H1 (cell line): ENCODE measurements at regions not wholly inside any gene's neighbourhood (a gene's known extent, or its start where the extent isn't known, plus 50 kb on each side); places are given as distances from the start of the nearest gene placed in this dataset.

Experiments
- CTCF ChIA-PET: fragments of 300-600 bp; sonication (Branson Sonifier 250); formaldehyde crosslinking; loops from one replicate; lab custom pipeline; 2021; ENCODE audit not compliant: partially characterized antibody; lab: Charles Lee
- POLR2A ChIA-PET: fragments of 300-600 bp; sonication (Branson Sonifier 250); formaldehyde crosslinking; loops from one replicate; lab custom pipeline; 2021; ENCODE audit warnings: inconsistent platforms; ENCODE audit not compliant: partially characterized antibody; lab: Charles Lee
- DNase-seq, 2 experiments: peaks; one replicate each; pipeline versions ENCODE4 v3.0.0 to v3.0.0-alpha.2; 2010 to 2022; ENCODE audit warnings: low spot score in 2 of 2, low read depth in 1 of 2, mixed read lengths in 1 of 2
- FAIRE-seq: peaks from 2 replicates; lab custom pipeline; 2011; peaks lifted over from hg19 to GRCh38; lab: Jason Lieb, UNC
- H2AFZ ChIP-seq: 2 replicates; pipeline ENCODE4 v1.8.1; 2012; ENCODE audit warnings: low read length, inconsistent platforms
- H2AK5ac ChIP-seq: 2 replicates; pipeline ENCODE4 v1.6.1; 2013; ENCODE audit warnings: low read depth, low read length
- H2BK120ac ChIP-seq: replicated peaks from 2 replicates; pipeline ENCODE3; 2013; ENCODE audit warnings: low read depth, low read length, inconsistent platforms
- H2BK12ac ChIP-seq: 2 replicates; pipeline ENCODE4 v1.6.1; 2013; ENCODE audit warnings: low read depth, low read length
- H2BK15ac ChIP-seq: 2 replicates; pipeline ENCODE4 v1.6.1; 2013; ENCODE audit warnings: low read length
- H2BK20ac ChIP-seq: 2 replicates; pipeline ENCODE4 v1.6.1; 2013; ENCODE audit warnings: low read length
- H2BK5ac ChIP-seq: 2 replicates; pipeline ENCODE4 v1.6.1; 2013; ENCODE audit warnings: low read depth, low read length
- H3K14ac ChIP-seq: 2 replicates; pipeline ENCODE4 v1.6.1; 2013; ENCODE audit warnings: inconsistent platforms; ENCODE audit not compliant: insufficient read length
- H3K18ac ChIP-seq: 2 replicates; pipeline ENCODE4 v1.6.1; 2013; ENCODE audit warnings: low read length; ENCODE audit errors: extremely low read depth
- H3K23ac ChIP-seq: 2 replicates; pipeline ENCODE4 v1.6.1; 2013; ENCODE audit warnings: inconsistent platforms; ENCODE audit not compliant: insufficient read length
- H3K23me2 ChIP-seq: 2 replicates; pipeline ENCODE4 v1.6.1; 2013; ENCODE audit warnings: low read depth, low read length
- H3K27ac ChIP-seq: 2 replicates; pipeline ENCODE4 v1.6.1; 2011; ENCODE audit warnings: low read depth, low read length, inconsistent platforms
- H3K27me3 ChIP-seq, 4 experiments: replicated peaks in 1 of 4; 1 replicate in 1 of 4; 2 replicates in 3 of 4; pipeline versions ENCODE4 v1.6.1 to v1.8.1; 2011 to 2013; ENCODE audit warnings: low read length in 3 of 4, mild to moderate bottlenecking in 3 of 4, inconsistent platforms in 2 of 4, mixed read lengths in 2 of 4, moderate library complexity in 1 of 4; ENCODE audit not compliant: control insufficient read depth in 3 of 4, insufficient read depth in 3 of 4; ENCODE audit errors: extremely low read depth in 1 of 4
- H3K36me3 ChIP-seq, 4 experiments: 2 replicates each; pipeline versions ENCODE4 v1.6.1 to v1.8.1; 2011 to 2013; ENCODE audit warnings: mild to moderate bottlenecking in 4 of 4, low read length in 3 of 4, moderate library complexity in 2 of 4, control low read depth in 1 of 4, inconsistent platforms in 1 of 4; ENCODE audit not compliant: insufficient read depth in 4 of 4, control insufficient read depth in 2 of 4
- H3K4ac ChIP-seq: replicated peaks from 2 replicates; pipeline ENCODE3; 2013; ENCODE audit warnings: low read length, low read depth, mixed read lengths, inconsistent platforms; ENCODE audit not compliant: insufficient read length
- H3K4me1 ChIP-seq, 4 experiments: replicated peaks in 1 of 4; 1 replicate in 1 of 4; 2 replicates in 3 of 4; pipeline versions ENCODE4 v1.6.1 to v1.8.1; 2011 to 2013; ENCODE audit warnings: low read length in 3 of 4, inconsistent platforms in 2 of 4, mixed read lengths in 1 of 4; ENCODE audit not compliant: insufficient read depth in 4 of 4, control insufficient read depth in 3 of 4
- H3K4me2 ChIP-seq, 2 experiments: 2 replicates each; pipeline versions ENCODE4 v1.6.1 to v1.8.1; 2011 to 2013; ENCODE audit warnings: low read depth in 2 of 2, low read length in 2 of 2, control low read depth in 1 of 2, inconsistent platforms in 1 of 2, mild to moderate bottlenecking in 1 of 2; ENCODE audit not compliant: insufficient read depth in 1 of 2
- H3K4me3 ChIP-seq, 4 experiments: fragments of 200-600, 300-600 bp in 1 of 4; sonication (generic), shearing (Covaris generic), sonication (Bioruptor Twin) in 1 of 4; 2 replicates each; pipeline versions ENCODE4 v1.5.1 to v1.8.1; 2011 to 2016; ENCODE audit warnings: low read length in 4 of 4, low read depth in 3 of 4, control low read depth in 2 of 4, inconsistent platforms in 2 of 4, mild to moderate bottlenecking in 2 of 4, mixed read lengths in 1 of 4, moderate library complexity in 1 of 4; ENCODE audit not compliant: insufficient read depth in 2 of 4; ENCODE audit errors: extremely low read depth in 1 of 4
- H3K56ac ChIP-seq: replicated peaks from 2 replicates; pipeline ENCODE3; 2013; ENCODE audit warnings: low read depth, mild to moderate bottlenecking, mixed read lengths, low read length, inconsistent platforms; ENCODE audit not compliant: insufficient read length
- H3K79me1 ChIP-seq: 2 replicates; pipeline ENCODE4 v1.6.1; 2013; ENCODE audit warnings: low read depth, low read length, control low read depth
- H3K79me2 ChIP-seq, 2 experiments: 2 replicates each; pipeline versions ENCODE4 v1.6.1 to v1.8.1; 2012 to 2013; ENCODE audit warnings: low read length in 2 of 2, mild to moderate bottlenecking in 2 of 2, inconsistent platforms in 1 of 2; ENCODE audit not compliant: insufficient read depth in 2 of 2, control insufficient read depth in 1 of 2
- H3K9ac ChIP-seq, 4 experiments: replicated peaks in 1 of 4; 1 replicate in 1 of 4; 2 replicates in 3 of 4; pipeline versions ENCODE4 v1.6.1 to v1.8.1; 2011 to 2013; ENCODE audit warnings: low read depth in 3 of 4, low read length in 3 of 4, control low read depth in 2 of 4, mild to moderate bottlenecking in 2 of 4, moderate library complexity in 2 of 4, inconsistent platforms in 1 of 4; ENCODE audit errors: extremely low read depth in 1 of 4
- H3K9me3 ChIP-seq, 2 experiments: 2 replicates each; pipeline versions ENCODE4 v1.6.1 to v1.8.1; 2012 to 2013; ENCODE audit warnings: mild to moderate bottlenecking in 2 of 2, moderate library complexity in 2 of 2, control low read depth in 1 of 2, inconsistent platforms in 1 of 2, low read depth in 1 of 2, low read length in 1 of 2, mixed read lengths in 1 of 2; ENCODE audit not compliant: insufficient read depth in 2 of 2
- H4K20me1 ChIP-seq, 2 experiments: replicated peaks in 1 of 2; 2 replicates each; pipeline versions ENCODE3 to v1.8.1; 2011 to 2013; ENCODE audit warnings: inconsistent platforms in 2 of 2, low read length in 2 of 2, mild to moderate bottlenecking in 1 of 2; ENCODE audit not compliant: insufficient read depth in 2 of 2, control insufficient read depth in 1 of 2
- H4K5ac ChIP-seq: 2 replicates; pipeline ENCODE4 v1.6.1; 2013; ENCODE audit warnings: low read length, low read depth, mixed read lengths, inconsistent platforms; ENCODE audit not compliant: insufficient read length
- H4K8ac ChIP-seq: 2 replicates; pipeline ENCODE4 v1.8.0; 2013; ENCODE audit warnings: mild to moderate bottlenecking, moderate library complexity, low read length, inconsistent platforms; ENCODE audit not compliant: insufficient read depth; ENCODE audit errors: extremely low read depth
- H4K91ac ChIP-seq: replicated peaks from 2 replicates; pipeline ENCODE3; 2013; ENCODE audit warnings: low read length, mixed read lengths, inconsistent platforms; ENCODE audit not compliant: insufficient read length
- RNF2 ChIP-seq: fragments of 200-900, 300-1000 bp; sonication (generic); IDR thresholded peaks from 2 replicates; pipeline ENCODE4 v1.7.1; 2016; ENCODE audit warnings: borderline replicate concordance, low read depth, mild to moderate bottlenecking, antibody characterized with exemption, low read length; ENCODE audit not compliant: poor library complexity, severe bottlenecking; ENCODE audit errors: missing control alignments
- SP1 ChIP-seq: IDR thresholded peaks from 2 replicates; pipeline ENCODE4 v1.6.1; 2011; ENCODE audit warnings: low read depth, low read length
- TAF1 ChIP-seq: IDR thresholded peaks from 2 replicates; pipeline ENCODE4 v1.6.1; 2011; ENCODE audit warnings: mild to moderate bottlenecking, low read depth, low read length
- TEAD4 ChIP-seq: IDR thresholded peaks from 2 replicates; pipeline ENCODE4 v1.6.1; 2012; ENCODE audit warnings: low read depth, low read length, inconsistent platforms, mixed read lengths
- WGBS, 2 experiments: shearing (Covaris generic) in 1 of 2; methylation state at CpG; one replicate each; pipeline versions ENCODE4 v1.1.6 to v1.1.7; 2013 to 2015; ENCODE audit warnings: low lambda C conversion rate in 2 of 2, mixed read lengths in 2 of 2, inconsistent platforms in 1 of 2, low coverage in 1 of 2, missing lambda C conversion rate in 1 of 2; ENCODE audit not compliant: insufficient replicate concordance in 2 of 2, insufficient coverage in 1 of 2, insufficient read length in 1 of 2; ENCODE audit errors: extremely low coverage in 1 of 2, missing lambda C conversion rate in 1 of 2; 5-methylcytosine and 5-hydroxymethylcytosine counted together
- TF ChIP-seq, protein P1 (sequence below), 3 experiments: IDR thresholded peaks; 1 replicate in 2 of 3; 2 replicates in 1 of 3; pipeline versions ENCODE4 v1.5.1 to v1.6.1; 2011; ENCODE audit warnings: low read length in 3 of 3, mild to moderate bottlenecking in 3 of 3, inconsistent platforms in 2 of 3, low read depth in 1 of 3, moderate library complexity in 1 of 3; ENCODE audit not compliant: insufficient read depth in 1 of 3; ENCODE audit errors: control extremely low read depth in 1 of 3

DNA sequence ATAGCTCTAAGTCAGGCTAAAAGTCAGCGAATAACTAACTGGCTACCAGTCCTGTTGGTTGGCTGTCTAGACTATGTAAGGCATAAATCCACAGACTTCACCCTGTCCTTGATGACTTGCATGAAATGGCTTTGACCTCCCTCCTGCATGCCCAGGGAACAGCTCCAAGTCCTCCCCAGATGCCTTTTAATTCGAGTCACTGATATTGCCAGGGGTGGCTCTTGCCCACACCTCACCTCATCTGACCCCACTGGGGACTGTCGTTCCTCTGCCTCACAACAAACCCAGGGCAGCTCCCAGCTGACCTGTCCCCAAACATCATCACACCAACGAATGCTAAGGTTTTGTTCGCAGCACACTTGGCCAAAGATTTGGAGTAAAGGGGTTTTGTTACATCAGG lies 396.0 kb upstream of the ID2 start:
- H3K14ac ChIP-seq, result no peak overlapping the region
- no peak for TF ChIP-seq SP1
- TF ChIP-seq, protein P1, sequence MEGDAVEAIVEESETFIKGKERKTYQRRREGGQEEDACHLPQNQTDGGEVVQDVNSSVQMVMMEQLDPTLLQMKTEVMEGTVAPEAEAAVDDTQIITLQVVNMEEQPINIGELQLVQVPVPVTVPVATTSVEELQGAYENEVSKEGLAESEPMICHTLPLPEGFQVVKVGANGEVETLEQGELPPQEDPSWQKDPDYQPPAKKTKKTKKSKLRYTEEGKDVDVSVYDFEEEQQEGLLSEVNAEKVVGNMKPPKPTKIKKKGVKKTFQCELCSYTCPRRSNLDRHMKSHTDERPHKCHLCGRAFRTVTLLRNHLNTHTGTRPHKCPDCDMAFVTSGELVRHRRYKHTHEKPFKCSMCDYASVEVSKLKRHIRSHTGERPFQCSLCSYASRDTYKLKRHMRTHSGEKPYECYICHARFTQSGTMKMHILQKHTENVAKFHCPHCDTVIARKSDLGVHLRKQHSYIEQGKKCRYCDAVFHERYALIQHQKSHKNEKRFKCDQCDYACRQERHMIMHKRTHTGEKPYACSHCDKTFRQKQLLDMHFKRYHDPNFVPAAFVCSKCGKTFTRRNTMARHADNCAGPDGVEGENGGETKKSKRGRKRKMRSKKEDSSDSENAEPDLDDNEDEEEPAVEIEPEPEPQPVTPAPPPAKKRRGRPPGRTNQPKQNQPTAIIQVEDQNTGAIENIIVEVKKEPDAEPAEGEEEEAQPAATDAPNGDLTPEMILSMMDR (IDR thresholded peaks at IDR 0.05; ENCODE audit: control extremely low read depth in 1 of 3, insufficient read depth in 1 of 3, low read depth in 1 of 3, low read length in 3 of 3), result no peak
- TF ChIP-seq TAF1, result no peak
- no peak for TF ChIP-seq RNF2
- TF ChIP-seq TEAD4, result no peak
- no peak overlapping the region for H2BK15ac ChIP-seq
- no peak overlapping the region for H3K18ac ChIP-seq
- H3K4me1 ChIP-seq, result no peaks in the 10 kb centered on the region
- H3K36me3 ChIP-seq, result no peaks in the 10 kb centered on the region
- WGBS, 2 experiments, result 85% methylated on average over 5 of the region's 5 CpGs; no CpG with 5 or more reads in 1 of the 2 experiments
- H3K23ac ChIP-seq, result no peak overlapping the region
- H2BK120ac ChIP-seq, result no peak overlapping the region
- H3K79me2 ChIP-seq, result no peaks in the 10 kb centered on the region
- no peak overlapping the region for H4K91ac ChIP-seq
- ChIA-PET POLR2A (interaction anchor here (0.7 kb wide), 1 partner anchor 840 kb away, joined by 3 read pairs; no protein-coding TSS in a partner anchor), CTCF (interaction anchor here (0.8 to 1.8 kb wide), 4 partner anchors 11 to 392 kb away, joined by 3 to 4 read pairs (median 3); no protein-coding TSS in a partner anchor)
- H3K9me3 ChIP-seq, result no peaks in the 10 kb centered on the region; a peak in 1 of 4 replicates
- H2AFZ ChIP-seq, result no peak overlapping the region
- H2BK12ac ChIP-seq, result no peak overlapping the region
- no peak overlapping the region for H3K27ac ChIP-seq
- H3K27me3 ChIP-seq, result no peaks in the 10 kb centered on the region; a peak in 1 of 7 replicates
- no peaks in the 10 kb centered on the region for H3K23me2 ChIP-seq
- no peaks in the 10 kb centered on the region for H4K20me1 ChIP-seq
- FAIRE-seq (no peak), DNase-seq (no peak)
- no peak overlapping the region for H4K5ac ChIP-seq
- no peak overlapping the region for H3K56ac ChIP-seq
- H3K9ac ChIP-seq, result no peak overlapping the region
- H4K8ac ChIP-seq, result no peak overlapping the region; the same call in 1 of the 2 replicates
- H3K4me2 ChIP-seq, result no peak overlapping the region
- H2AK5ac ChIP-seq, result no peak overlapping the region
- H2BK20ac ChIP-seq, result no peak overlapping the region
- no peak overlapping the region for H3K4ac ChIP-seq
- no peak overlapping the region for H2BK5ac ChIP-seq
- no peaks in the 10 kb centered on the region for H3K79me1 ChIP-seq
- no peak overlapping the region for H3K4me3 ChIP-seq
